H7 (cell line): ENCODE measurements at regions not wholly inside any gene's neighbourhood (a gene's known extent, or its start where the extent isn't known, plus 50 kb on each side); places are given as distances from the start of the nearest gene placed in this dataset.
A peak's percentile ranks its signal among the peaks of the same experiment; 100 is the strongest.
"Not testable (repeated sequence)": the region's sequence is repeated elsewhere in the genome, so short reads cannot be mapped to it uniquely, and the experiment has no call there.

ENCODE experiments used
- DNase-seq: peaks from one replicate; pipeline ENCODE4 v3.0.0; 2012
- H3K27me3 ChIP-seq: 2 replicates; pipeline ENCODE4 v1.6.0; 2011; ENCODE audit warnings: mild to moderate bottlenecking, low read length; ENCODE audit not compliant: control insufficient read depth, insufficient read depth
- H3K36me3 ChIP-seq: replicated peaks from 2 replicates; pipeline ENCODE4 v1.5.1; 2011; ENCODE audit warnings: low read length; ENCODE audit not compliant: control insufficient read depth, insufficient read depth
- H3K4me3 ChIP-seq: 2 replicates; pipeline ENCODE4 v1.5.1; 2011; ENCODE audit warnings: low read depth, mild to moderate bottlenecking, control low read depth, low read length, moderate library complexity; ENCODE audit not compliant: insufficient read depth

DNA sequence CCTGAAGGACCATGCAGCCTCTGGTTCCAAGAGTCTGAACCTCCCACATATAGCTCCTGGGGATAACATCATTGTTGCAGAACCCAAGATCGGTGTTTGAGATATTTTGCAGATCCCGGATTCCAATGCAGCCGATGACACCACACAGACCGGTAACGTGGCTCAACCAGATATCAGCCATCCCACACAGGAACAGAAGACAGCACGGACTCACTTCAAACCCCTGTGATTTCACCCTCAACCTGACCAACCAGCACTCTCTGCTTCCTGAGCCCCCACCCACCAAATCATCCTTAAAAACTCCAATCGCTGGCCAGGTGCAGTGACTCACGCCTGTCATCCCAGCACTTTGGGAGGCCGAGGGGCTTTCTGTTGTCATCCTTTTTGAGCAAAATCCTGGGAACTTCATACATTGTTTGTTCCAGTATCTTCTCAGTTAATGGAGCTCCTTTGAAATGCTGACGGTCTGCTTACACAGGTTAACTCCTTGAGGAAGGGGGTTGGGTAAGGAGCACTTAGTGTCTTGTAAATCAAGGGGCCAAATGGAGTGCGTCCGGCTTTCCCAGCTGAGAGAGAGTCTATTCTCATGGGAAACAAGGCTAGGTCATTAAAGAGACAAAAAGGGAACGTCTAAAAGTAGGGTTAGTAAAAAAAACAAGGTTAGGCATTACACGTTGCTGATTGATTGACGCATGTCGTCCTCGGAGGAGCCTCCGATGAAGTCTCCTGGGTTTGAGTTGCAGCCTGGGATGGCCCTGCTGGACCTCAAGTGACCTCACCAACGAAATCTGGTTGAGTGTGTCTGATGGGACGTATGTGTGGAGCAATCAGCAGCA lies 230.4 kb downstream of the CRLF2 start:
- Histone ChIP-seq H3K27me3 (peaks cover 9% of the 10 kb centered on the region), H3K4me3 (peak overlapping the region; percentile 9; the same call in 1 of the 2 replicates), H3K36me3 (no peaks in the 10 kb centered on the region)
- no peak for DNase-seq

DNA sequence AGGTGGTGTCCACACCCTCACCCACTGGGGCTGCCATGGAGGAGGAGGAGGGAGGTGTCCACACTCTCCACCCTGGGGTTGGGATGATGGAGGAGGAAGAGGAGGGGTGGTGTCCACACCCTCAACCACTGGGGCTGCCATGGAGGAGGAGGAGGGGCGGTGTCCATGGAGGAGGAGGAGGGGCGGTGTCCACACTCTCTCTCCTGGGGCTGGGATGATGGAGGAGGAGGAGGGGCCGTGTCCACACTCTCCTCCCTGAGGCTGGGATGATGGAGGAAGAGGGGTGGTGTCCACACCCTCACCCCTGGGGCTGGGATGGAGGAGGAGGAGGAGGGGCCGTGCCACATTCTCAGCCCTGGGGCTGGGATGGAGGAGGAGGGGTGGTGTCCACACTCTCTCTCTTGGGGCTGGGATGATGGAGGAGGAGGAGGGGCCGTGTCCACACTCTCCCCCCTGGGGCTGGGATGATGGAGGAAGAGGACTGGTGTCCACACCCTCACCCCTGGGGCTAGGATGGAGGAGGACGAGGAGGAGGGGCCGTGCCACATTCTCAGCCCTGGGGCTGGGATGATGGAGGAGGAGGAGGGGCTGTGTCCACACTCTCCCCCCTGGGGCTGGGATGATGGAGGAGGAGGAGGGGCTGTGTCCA lies 231.7 kb downstream of the CRLF2 start:
- no peaks in the 10 kb centered on the region for H3K36me3 ChIP-seq
- no peak for DNase-seq
- H3K27me3 ChIP-seq = peaks cover 9% of the 10 kb centered on the region
- H3K4me3 ChIP-seq = no peak overlapping the region

DNA sequence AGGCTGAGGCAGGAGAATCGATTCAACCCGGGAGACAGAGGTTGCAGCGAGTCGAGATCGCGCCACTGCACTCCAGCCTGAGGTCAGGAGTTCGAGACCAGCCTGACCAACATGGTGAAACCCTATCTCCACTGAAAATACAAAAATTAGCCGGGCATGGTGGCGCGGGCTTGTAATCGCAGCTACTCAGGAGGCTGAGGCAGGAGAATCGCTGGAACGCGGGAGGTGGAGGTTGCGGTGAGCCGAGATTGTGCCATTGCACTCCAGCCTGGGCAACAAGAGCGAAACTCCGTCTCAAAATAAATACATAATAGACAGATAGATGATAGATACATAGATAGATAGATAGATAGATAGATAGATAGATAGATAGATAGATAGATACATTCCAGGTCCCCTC lies 233.3 kb downstream of the CRLF2 start:
- not testable (repeated sequence) for H3K27me3 ChIP-seq

DNA sequence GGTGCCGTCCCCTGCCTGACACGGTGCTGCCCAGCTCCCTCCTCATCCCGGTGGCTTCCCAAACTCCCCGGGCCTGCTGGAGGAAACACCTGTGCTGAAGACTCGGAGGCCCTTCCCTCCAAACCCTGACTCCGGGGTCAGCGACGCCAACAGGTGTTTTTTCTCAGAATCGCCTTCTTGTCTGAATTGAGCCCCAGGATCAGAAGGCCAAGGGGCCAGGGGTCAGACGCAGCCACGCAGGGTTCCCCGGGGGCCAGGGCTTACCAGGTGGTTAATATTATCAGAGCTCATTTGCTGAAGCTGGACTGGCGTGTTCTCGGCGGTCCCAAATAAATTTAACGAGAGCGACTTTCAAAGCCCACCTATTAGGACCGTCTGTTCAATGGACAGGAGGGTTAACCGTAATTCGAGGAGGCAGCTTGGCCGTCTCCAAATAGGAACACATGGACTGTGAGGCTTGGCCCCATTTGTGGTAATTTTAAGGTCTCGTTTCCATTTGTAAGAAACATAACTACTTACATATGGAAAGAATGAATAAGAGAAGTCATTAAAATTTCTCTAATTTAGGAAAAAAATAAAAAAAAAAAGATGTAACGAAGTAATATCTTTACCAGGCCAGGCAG lies 239.3 kb downstream of the CRLF2 start:
- Histone ChIP-seq H3K4me3 (no peak overlapping the region), H3K36me3 (no peaks in the 10 kb centered on the region), H3K27me3 (no peaks in the 10 kb centered on the region)
- no peak for DNase-seq

More for the DNA sequence above, 233.3 kb downstream of the CRLF2 start:
- H3K36me3 ChIP-seq, H3K4me3 ChIP-seq, DNase-seq: not testable (repeated sequence)

DNA sequence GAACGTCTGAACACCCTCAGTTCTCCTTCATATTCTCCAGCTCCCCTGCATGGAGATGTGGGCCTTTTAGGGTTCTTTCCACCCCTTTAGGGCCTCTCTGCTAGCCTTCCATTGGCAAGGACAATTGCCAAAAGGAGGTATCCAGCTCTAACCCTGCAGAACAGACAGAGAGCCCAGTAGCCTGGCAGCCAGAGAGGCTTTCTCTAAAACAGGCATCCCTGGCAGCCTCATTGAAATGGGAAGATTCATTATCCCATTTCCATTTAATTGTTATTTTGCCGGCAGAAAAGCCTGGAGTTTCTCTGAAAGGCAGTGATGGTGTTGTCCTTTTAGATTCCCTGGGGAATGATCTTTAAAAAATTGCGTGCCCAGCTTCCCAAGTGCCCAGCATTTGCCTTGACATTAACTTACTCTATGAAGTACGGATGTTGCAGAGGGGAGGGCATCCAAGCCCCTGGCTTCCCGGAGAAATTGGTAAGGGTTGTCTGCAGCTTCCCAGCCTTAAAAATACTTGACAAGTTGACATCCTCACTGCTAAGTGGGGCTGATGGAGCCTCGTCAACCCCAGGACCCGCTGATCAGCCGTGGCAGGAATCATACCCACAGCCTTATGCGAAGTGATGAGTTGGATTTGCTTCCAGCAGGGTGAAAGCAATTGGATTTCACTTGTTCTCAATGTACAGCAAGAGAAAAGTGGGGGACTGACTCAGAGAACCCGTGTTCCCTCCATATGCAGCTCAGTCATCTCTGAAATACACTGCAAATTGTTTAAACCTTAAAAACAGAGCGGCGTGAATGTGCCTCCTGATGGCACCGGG lies 244.1 kb downstream of the CRLF2 start:
- DNase-seq = no peak
- Histone ChIP-seq H3K36me3 (no peaks in the 10 kb centered on the region), H3K4me3 (no peak overlapping the region), H3K27me3 (no peaks in the 10 kb centered on the region)

DNA sequence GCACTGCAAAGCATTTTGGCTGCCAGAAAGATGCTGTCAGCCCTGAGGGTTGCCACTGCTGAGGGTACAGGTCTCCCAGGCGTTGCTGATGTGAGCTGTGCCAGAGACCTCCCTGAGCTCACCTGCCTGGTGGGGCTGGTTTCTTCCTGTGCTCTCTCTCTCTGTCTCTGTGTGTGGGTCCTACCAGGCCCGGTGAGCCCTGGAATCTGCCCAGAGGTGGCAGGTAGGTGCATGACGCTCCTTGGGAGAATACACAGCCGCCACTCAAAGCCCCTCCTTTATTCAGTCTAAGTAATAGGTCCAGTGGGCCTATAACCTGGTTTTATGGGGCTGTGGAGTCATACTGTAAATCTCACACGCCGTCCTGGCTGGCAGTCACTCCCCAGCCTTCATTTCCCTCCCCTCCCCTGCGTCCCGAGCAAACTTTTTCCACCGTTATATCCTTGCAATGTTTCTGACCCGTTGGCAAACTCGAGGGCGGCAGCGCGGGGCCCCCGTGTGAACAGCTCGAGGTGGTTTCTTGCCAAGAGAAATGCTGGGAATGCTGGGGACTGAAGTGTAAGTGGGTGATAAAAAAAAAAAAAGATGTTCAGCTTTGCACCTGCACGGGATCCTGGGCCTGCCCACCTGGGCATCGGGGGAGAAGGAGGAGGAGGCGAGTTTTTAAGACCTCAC lies 245.9 kb downstream of the CRLF2 start:
- no peaks in the 10 kb centered on the region for H3K27me3 ChIP-seq
- no peak overlapping the region for H3K4me3 ChIP-seq
- DNase-seq = no peak
- H3K36me3 ChIP-seq = no peaks in the 10 kb centered on the region

DNA sequence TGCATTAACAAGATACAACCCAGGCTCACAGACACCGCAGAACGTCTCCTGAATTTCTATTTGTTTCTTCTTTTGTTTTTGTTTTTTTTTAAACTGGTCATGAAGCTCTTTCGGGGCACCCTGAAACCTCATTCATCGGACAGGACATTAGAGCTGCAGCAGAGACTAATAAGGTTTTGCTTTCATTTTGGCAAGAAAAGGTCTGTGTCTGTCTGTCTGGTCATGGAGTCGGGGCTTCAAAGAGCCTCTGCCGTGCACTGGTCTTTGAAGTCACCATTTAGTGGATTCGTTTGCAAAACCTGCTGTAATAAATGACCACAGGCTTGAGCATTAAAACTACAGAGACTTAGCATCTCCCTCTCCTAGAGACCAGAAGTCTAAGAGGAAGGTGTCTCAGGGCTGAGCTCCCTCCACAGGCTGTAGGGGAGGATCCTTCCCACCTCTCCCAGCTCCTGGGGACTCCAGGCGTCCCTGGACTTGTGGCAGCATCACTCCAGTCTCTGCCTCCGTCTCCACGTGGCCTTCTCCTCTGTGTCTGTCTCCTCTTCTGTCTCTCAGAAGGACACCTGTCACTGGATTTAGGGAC lies 247.5 kb downstream of the CRLF2 start:
- no peaks in the 10 kb centered on the region for H3K36me3 ChIP-seq
- no peak for DNase-seq
- no peaks in the 10 kb centered on the region for H3K27me3 ChIP-seq
- no peak overlapping the region for H3K4me3 ChIP-seq

DNA sequence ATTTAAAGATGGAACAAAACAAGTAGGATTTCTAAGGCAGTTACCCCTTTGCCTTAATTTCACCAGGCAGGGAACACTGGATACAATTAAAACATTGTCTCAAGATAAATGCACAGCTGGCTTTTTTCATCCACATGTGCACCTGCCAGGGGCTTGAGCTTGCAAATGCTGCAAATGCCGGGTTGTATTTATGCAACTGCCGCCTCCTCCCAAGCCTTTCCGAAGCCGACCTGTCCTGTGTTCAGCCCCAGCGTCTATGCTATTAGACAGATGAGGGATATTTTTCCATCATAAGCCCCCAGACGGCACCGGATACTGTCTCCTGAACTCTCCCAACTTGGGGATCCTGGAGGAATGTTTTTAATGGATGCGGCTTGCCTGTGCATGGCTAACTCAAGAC lies 251.6 kb downstream of the CRLF2 start:
- Histone ChIP-seq H3K36me3 (no peaks in the 10 kb centered on the region), H3K27me3 (no peaks in the 10 kb centered on the region), H3K4me3 (no peak overlapping the region)
- DNase-seq = no peak

DNA sequence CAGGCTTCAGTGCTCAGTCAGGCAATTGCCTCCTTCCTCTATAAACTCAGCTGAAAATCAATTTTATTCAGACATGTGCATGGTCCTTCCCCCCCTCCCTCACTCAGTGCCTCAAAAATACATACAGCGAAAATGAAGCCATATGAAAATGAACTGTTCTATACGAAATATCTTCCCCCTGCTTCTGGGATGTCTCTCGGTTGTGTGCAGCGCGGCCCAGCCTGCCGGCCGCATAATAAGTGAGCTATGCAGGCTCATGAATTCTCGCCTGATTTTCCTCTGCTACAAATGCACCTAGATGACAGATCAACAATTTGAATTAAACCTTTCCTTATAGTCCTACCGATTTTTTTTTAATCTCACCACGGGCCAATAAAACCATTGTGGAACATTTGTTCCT lies 252.9 kb downstream of the CRLF2 start:
- Histone ChIP-seq H3K27me3 (no peaks in the 10 kb centered on the region), H3K36me3 (no peaks in the 10 kb centered on the region), H3K4me3 (no peak overlapping the region)
- DNase-seq = no peak

DNA sequence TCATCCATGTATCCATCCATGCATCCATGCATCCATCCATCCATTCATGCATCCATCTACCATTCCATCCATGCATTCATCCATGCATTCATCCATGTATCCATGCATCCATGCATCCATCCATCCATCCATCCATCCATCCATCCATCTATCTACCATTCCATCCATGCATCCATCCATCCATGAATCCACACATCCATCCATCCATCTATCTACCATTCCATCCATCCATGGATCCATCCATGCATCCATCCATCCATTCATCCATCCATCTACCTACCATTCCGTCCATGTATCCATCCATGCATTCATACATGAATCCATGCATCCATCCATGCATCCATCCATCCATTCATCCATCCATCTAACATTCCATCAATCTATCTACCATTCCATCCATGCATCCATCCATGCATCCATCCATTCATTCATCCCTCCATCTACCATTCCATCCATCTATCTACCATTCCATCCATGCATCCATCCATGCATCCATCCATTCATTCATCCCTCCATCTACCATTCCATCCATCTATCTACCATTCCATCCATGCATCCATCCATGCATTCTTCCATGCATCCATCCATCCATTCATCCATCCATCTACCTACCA lies 257.2 kb downstream of the CRLF2 start:
- H3K4me3 ChIP-seq, H3K27me3 ChIP-seq, H3K36me3 ChIP-seq, DNase-seq: not testable (repeated sequence)

DNA sequence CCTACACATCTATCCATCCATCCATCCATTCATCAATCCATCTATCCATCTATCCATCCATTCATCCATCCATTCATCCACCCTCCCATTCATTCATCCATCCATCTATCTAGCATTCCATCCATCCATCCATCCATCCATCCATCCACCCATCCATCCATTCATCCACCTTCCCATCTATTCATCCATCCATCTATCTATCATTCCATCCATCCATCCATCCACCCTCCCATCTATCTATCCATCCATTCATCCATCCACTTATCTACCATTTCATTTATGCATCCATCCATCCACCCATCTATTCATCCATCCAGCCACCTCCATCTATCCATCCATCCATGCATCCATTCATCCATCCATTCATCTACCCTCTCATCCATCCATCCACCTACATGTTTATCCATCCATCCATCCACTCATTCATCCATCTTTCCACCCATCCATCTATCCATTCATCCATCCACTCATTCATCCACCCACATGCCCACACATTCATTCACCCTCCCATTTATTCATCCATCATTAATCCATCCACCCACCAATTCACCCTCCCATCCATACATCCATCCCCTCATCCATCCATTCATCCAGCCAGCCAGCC lies 258.5 kb downstream of the CRLF2 start:
- H3K4me3 ChIP-seq = no peak overlapping the region

DNA sequence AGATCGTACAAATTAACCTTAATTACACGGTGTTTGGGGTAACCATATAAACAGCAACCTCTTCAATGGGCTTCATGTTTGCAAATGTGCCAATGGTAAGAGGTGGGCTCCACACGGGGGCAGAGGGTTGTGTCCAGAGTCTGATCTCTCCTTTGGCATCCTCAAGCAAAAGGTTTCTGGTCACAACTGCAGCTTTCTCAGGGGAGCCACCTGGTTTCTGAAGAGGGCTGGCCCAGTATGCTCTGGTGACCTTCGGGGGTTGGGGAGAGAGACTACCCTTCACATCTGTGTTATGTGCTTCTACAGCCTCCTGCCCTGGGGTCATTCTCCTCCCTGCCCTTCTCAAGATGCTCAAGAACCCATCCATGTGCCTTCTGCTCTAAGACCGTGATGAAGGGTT lies 259.6 kb downstream of the CRLF2 start:
- Histone ChIP-seq H3K4me3 (no peak overlapping the region), H3K36me3 (no peaks in the 10 kb centered on the region), H3K27me3 (no peaks in the 10 kb centered on the region)
- DNase-seq = no peak

More for the DNA sequence above, 258.5 kb downstream of the CRLF2 start:
- no peaks in the 10 kb centered on the region for H3K27me3 ChIP-seq
- H3K36me3 ChIP-seq = no peaks in the 10 kb centered on the region
- DNase-seq = no peak

DNA sequence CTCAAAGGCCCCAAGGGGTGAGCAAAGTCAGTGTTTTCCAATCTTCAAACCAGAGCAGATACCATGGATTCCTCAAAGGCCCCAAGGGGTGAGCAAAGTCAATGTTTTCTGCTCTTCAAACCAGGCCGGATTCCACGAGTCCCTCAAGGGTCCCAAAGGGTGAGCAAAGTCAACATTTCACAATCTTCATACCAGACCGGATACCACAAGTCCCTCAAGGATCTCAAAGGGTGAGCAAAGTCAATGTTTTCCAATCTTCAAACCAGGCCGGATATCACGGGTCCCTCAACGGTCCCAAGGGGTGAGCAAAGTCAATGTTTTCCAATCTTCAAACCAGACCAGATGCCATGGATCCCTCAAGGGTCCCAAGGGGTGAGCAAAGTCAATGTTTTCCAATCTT lies 265.2 kb downstream of the CRLF2 start:
- not testable (repeated sequence) for DNase-seq, H3K27me3 ChIP-seq, H3K36me3 ChIP-seq, H3K4me3 ChIP-seq
